GM13977 (cell line): ENCODE measurements at regions not wholly inside any gene's neighbourhood (a gene's known extent, or its start where the extent isn't known, plus 50 kb on each side); places are given as distances from the start of the nearest gene placed in this dataset.

Experiments
- DNase-seq: peaks from one replicate; pipeline ENCODE4 v3.0.0; 2012; ENCODE audit warnings: low spot score
- in situ Hi-C: fragments of 300-500 bp; cut with MboI; formaldehyde crosslinking; loops from one replicate; pipeline ENCODE4 v1.12.0; 2022; ENCODE audit warnings: low sequenced_read_pairs, low pct_unique_long_range_greater_than_20kb, mixed read lengths, inconsistent platforms; ENCODE audit not compliant: unreplicated experiment
- TF ChIP-seq, protein P1 (sequence below): IDR thresholded peaks from 2 replicates; pipeline ENCODE4 v1.5.1; 2012; ENCODE audit warnings: mild to moderate bottlenecking, control low read depth; ENCODE audit not compliant: insufficient read depth; ENCODE audit errors: extremely low read depth, missing control alignments

DNA sequence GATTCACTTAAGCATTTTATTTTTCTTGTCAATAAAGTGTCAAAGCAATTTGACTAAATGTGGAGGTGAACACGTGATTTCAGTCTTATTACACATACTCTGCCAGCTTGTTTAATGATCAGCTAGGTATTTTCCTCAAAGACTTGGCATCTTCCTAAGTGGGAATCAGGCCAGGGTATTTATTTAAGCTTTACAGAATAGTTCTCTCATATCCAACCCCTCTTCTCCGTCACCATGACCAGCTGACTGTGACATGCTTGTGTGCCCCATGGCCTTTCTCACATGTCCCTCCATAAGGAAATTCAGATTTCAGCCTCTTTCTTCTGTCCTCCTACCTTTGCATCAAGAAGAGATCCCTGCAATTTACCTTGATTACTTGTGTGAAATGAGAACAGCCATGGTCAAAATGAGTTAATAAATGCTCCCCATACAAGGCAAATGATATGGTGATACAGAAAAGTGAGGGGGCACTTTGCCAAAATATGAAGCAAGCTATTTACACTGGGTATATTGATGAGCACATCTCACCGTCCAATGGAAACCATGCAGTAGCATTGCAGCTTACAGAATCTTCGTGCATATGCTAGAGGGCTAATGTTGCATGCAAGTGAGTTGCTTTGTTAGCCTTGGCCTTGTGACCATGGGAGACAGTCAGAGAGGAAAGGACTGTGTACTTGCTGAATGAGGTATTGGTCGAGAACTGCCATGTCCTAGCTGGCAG is 202.2 kb downstream of the RNF152 start:
- TF ChIP-seq, protein P1, sequence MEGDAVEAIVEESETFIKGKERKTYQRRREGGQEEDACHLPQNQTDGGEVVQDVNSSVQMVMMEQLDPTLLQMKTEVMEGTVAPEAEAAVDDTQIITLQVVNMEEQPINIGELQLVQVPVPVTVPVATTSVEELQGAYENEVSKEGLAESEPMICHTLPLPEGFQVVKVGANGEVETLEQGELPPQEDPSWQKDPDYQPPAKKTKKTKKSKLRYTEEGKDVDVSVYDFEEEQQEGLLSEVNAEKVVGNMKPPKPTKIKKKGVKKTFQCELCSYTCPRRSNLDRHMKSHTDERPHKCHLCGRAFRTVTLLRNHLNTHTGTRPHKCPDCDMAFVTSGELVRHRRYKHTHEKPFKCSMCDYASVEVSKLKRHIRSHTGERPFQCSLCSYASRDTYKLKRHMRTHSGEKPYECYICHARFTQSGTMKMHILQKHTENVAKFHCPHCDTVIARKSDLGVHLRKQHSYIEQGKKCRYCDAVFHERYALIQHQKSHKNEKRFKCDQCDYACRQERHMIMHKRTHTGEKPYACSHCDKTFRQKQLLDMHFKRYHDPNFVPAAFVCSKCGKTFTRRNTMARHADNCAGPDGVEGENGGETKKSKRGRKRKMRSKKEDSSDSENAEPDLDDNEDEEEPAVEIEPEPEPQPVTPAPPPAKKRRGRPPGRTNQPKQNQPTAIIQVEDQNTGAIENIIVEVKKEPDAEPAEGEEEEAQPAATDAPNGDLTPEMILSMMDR, result no peak
- no peak for DNase-seq

DNA sequence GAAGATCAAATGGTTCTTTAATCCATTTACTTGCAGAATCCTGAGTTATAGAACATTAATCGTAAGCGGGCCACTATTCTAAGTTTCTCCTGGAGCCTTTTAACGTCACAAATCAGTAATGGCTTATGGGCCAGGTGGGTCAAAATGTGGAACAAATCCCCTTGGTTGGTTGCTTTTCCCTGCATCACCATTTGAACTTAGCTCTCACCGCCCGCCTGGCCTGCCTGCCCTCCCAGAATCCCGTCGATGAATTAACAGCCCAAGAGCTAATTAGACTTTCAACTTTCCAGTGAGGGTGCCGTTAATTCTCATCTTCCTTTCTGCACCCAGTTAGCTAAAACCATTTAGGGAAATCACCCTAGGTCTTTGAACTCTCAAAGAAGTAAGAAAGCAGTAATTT is 205.5 kb downstream of the RNF152 start:
- in situ Hi-C loops, result no loop called here
- TF ChIP-seq, protein P1, result no peak
- DNase-seq, result no peak

More for the DNA sequence above, 202.2 kb downstream of the RNF152 start:
- in situ Hi-C loops, result no loop called here

DNA sequence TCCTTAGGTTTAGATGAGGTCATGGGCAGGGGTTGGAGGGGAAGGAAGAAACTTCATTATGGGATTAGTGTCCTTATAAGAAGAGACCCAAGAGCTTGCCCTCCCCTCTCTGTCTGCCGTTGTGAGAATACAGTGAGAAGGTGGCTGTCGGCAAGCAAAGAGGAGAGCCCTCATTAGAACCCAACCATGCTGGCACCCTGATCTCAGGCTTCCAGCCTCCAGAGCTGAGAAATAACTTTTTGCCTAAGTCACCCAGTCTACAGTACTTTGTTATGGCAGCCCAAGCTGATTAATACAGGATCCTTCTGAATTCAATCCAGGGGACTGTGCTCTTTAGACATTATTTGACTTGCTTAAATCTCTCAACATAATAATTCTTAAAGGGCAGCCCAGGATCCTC is 209.0 kb downstream of the RNF152 start:
- TF ChIP-seq, protein P1, result no peak
- DNase-seq, result no peak
- in situ Hi-C loops, result no loop called here

DNA sequence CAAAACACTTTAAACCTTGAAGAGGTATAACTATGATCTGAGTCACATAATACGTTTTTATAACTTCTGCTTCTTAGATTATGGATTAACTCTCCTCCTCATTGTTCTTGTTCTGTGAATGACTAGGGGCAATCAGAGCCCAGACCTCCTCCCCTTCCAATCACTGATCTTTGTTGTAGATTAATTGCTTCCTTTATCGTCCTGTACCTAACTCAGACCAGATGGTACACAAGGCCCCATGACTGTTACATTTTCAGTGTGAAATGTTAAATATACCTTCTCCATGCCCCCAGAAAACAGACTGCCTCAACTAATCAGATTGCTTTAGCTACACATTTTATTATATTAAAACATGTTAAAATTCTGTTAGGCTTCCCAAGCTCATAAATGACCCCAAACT is 211.7 kb downstream of the RNF152 start:
- no peak for DNase-seq
- TF ChIP-seq, protein P1, result no peak
- in situ Hi-C loops, result no loop called here

DNA sequence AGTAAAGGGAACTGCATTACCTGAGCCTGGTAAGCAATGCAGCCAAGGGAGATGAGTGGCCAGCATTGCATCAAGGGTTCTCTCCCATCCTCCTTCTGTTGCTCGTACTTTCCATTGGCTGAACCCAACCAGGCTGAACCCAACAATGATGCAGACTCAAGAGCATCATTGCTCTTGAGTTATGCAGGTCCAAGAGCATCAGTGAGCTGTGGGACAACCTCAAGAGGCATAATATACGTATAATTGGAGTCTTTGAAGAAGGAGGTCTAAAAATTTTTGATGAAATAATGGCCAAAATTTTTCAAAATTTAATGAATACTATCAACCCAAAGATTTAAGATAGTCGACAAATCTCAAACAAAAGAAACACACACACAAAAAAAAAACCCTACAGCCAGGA is 213.0 kb downstream of the RNF152 start:
- TF ChIP-seq, protein P1, result no peak
- DNase-seq, result no peak
- in situ Hi-C loops, result no loop called here

DNA sequence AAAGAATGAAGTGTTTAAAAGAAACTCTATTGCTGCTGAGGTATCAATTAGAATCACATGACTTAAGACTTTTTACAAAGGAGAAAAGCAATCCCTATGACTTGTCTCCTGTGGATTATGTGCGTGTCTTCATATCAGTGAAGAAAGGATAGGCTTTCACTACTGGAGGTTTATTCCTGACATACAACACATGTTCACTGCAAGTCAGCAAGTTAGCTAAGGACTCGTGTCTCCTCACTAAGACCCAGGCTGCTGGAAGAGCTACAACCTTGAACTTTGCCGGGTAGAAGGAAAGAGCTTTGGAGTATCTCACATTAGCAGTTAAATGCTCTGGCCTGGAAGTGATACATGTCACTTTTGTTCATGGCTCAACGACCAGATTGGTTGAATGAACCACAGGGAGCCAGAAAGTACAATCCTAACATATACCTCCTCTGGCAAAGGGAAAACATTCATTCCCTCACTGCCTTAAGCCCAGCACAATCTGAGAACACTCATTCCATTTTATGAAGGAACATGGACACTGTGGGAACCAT is 215.3 kb downstream of the RNF152 start:
- no peak for DNase-seq
- TF ChIP-seq, protein P1, result no peak
- in situ Hi-C loops, result no loop called here
